Activated T-helper 17 cell treated with anti-CD3 and anti-CD28 coated beads, Interleukin-2, amount 50 U/mL, for 72 hours (primary cell): ENCODE measurements at regions not wholly inside any gene's neighbourhood (a gene's known extent, or its start where the extent isn't known, plus 50 kb on each side); places are given as distances from the start of the nearest gene placed in this dataset.

Experiments
- ATAC-seq: fragments of 150-1000 bp; cut with Tn5 transposase; replicated peaks from 2 replicates; pipeline ENCODE4 v1.10.0; 2021; ENCODE audit warnings: mild to moderate bottlenecking, moderate library complexity
- H3K27ac Mint-ChIP-seq: one replicate; pipeline ENCODE4 v1.8.0; 2022; ENCODE audit warnings: mixed read lengths
- H3K27me3 Mint-ChIP-seq: one replicate; pipeline ENCODE4 v1.8.0; 2022; ENCODE audit warnings: mixed read lengths
- H3K36me3 Mint-ChIP-seq: one replicate; pipeline ENCODE4 v1.8.0; 2022; ENCODE audit warnings: low read depth, mild to moderate bottlenecking, mixed read lengths
- H3K4me1 Mint-ChIP-seq: one replicate; pipeline ENCODE4 v1.8.0; 2022; ENCODE audit warnings: mixed read lengths
- H3K4me3 Mint-ChIP-seq: one replicate; pipeline ENCODE4 v1.8.0; 2022; ENCODE audit warnings: mild to moderate bottlenecking, mixed read lengths
- H3K9me3 Mint-ChIP-seq: one replicate; pipeline ENCODE4 v1.8.0; 2022; ENCODE audit warnings: mixed read lengths

DNA sequence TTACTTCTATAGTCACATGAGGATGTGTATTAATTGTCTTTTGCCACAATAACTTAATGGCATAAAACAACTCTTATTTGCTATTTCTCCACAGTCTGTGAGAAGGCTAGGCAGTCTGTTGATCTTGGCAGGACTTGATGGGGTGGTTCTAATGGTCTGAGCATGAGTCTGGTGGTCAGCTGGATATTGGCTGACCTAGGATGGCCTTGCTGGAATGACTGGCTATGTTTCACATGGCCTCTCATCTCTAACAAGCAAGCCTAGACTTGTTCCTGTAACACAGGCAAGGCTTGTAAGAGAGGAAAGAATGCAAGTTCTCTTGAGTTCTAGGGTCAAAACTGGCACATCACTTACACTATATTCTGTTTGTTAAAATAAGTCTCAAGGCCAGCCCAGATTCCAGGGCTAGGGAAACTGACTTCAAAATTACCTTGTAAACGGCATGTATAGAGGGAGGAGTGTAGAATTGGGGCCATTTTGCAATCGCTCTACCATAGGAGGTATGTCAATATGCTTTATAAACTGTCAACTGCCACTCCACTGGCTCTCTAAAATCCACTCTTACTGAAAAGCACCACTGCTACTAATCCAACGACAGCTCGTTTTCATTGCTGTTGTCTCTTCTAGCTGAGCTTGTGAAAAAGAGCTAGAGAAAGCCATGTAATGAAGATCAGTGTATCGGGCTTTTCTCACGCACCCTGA lies 325.0 kb upstream of the PKDCC start:
- Mint-ChIP-seq H3K4me1 (no peaks in the 10 kb centered on the region), H3K9me3 (no peaks in the 10 kb centered on the region), H3K4me3 (no peak overlapping the region), H3K27me3 (no peaks in the 10 kb centered on the region), H3K27ac (no peak overlapping the region), H3K36me3 (no peaks in the 10 kb centered on the region)
- no peak for ATAC-seq

DNA sequence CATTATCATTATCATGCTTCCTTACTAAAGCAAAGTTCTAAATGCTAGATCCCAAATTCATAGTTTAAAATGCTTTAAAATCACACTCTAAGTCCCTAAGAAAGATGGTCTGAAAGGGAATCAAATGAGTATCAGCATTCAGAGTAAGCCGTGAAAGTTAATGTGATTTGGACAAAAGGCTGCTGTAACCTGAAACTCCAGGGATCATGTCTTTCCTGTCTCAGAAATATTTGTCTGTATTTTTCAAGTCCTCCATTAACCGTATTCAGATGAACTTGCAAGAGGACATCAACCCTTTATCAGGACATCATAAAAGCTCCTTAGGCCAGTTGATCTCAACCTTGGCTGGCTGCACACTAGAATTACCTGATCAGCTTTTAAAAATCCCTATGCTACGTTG lies 324.3 kb upstream of the PKDCC start:
- H3K9me3 Mint-ChIP-seq = no peaks in the 10 kb centered on the region
- H3K36me3 Mint-ChIP-seq = no peaks in the 10 kb centered on the region
- ATAC-seq = no peak
- no peaks in the 10 kb centered on the region for H3K4me1 Mint-ChIP-seq
- no peaks in the 10 kb centered on the region for H3K27me3 Mint-ChIP-seq
- no peak overlapping the region for H3K27ac Mint-ChIP-seq
- H3K4me3 Mint-ChIP-seq = no peak overlapping the region

DNA sequence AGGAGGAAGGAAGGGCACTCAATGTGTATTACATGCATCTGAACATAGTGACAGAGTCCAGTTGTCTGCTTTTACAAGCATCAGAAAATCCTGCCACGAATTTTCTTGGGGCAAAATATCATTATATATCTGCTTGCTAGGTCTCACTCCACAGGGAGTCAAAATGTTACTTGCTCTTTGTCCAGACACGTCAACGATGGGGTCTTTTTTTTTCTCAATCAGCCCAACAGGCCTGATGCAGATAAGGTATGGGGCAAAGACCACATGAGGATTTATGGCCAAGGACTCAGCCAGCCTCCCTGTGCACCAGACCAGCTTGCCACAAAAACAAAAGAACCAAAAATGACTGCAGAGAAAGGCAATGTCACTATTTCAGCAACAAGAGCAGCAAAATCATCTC lies 323.4 kb upstream of the PKDCC start:
- H3K27ac Mint-ChIP-seq = no peak overlapping the region
- H3K9me3 Mint-ChIP-seq = no peaks in the 10 kb centered on the region
- no peaks in the 10 kb centered on the region for H3K4me1 Mint-ChIP-seq
- H3K4me3 Mint-ChIP-seq = no peak overlapping the region
- no peaks in the 10 kb centered on the region for H3K27me3 Mint-ChIP-seq
- no peak for ATAC-seq
- H3K36me3 Mint-ChIP-seq = no peaks in the 10 kb centered on the region

DNA sequence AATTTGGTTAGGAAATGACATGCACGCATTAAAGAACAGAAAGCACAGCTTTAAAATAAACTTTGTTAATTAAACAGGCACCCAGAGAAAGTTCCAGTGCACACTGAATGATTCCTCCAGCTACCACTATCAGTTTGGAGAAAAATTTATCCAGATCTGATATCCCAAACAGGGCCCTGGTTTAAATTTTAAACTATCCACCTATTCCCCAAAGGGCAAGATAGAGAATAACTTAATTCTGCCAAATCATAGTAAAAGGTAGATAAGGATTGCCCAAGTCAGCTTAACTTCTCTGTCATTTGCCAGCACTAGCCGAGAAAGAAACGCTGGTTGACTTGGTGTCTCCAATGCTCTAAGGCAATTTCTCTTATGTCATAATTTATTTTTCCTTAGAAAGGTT lies 321.9 kb upstream of the PKDCC start:
- Mint-ChIP-seq H3K27me3 (peaks cover 4% of the 10 kb centered on the region), H3K4me3 (no peak overlapping the region), H3K9me3 (no peaks in the 10 kb centered on the region), H3K27ac (no peak overlapping the region), H3K36me3 (no peaks in the 10 kb centered on the region), H3K4me1 (no peaks in the 10 kb centered on the region)
- no peak for ATAC-seq

DNA sequence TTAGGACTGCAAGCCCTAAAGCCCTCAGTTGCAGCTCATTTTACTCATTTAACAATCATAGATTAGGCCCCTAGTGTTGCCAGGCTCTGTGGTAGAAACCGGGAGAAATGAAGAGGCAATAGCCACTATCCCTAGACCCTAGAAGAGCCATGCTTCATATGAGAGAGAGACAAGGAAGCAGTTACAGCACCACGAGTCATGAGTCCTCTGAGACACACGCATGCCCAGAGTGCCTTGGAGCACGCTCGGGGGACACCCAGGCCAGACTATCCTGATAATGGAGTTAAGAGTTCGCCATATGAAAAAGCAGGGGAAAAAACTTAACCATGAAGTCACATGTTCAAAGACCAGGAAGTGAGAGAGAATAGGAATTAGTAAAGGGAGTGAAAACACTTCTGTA lies 321.5 kb upstream of the PKDCC start:
- no peak overlapping the region for H3K4me3 Mint-ChIP-seq
- no peaks in the 10 kb centered on the region for H3K36me3 Mint-ChIP-seq
- H3K27me3 Mint-ChIP-seq = peaks cover 7% of the 10 kb centered on the region
- H3K9me3 Mint-ChIP-seq = no peaks in the 10 kb centered on the region
- no peak overlapping the region for H3K27ac Mint-ChIP-seq
- no peak for ATAC-seq
- H3K4me1 Mint-ChIP-seq = no peaks in the 10 kb centered on the region

DNA sequence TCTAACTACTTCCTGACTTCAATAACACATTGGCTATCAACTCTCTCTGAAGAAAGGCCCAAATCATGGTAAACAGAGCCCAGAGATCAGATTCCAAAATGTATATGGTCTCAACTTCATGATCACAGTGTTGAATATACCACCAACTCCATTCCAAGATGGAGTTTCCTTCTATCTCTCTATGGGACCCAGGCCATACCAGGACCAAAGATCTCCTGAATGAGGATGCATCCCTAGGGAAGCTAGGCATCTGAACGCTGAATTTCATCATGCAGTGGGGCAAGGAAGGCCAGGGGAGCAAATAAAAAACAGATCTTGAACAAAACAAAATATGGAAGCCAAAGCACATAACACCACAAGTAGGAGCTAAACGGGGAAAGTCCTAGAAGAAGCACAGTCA lies 320.7 kb upstream of the PKDCC start:
- no peak overlapping the region for H3K27ac Mint-ChIP-seq
- no peaks in the 10 kb centered on the region for H3K36me3 Mint-ChIP-seq
- H3K4me3 Mint-ChIP-seq = no peak overlapping the region
- no peak for ATAC-seq
- peaks cover 7% of the 10 kb centered on the region for H3K27me3 Mint-ChIP-seq
- no peaks in the 10 kb centered on the region for H3K4me1 Mint-ChIP-seq
- H3K9me3 Mint-ChIP-seq = no peaks in the 10 kb centered on the region

DNA sequence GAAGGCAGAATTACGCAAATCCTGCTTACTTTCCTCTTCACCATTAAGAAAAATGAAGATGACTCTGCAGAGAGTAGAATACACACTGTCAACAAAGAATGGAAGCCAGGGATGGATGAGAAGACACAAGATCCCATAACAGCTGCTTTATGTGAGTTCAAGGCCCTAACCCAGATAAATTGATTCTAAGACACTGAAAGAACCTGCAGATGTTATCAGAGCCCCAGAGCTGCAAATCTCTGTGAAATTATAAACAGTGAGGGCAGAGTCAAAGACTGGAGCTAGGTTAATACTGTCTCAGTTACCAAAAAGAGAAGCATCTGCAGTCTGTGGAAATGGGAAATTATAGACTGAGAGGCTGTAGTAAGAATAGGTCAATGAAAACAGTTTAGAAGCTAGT lies 320.1 kb upstream of the PKDCC start:
- Mint-ChIP-seq H3K27me3 (peaks cover 11% of the 10 kb centered on the region), H3K4me3 (no peak overlapping the region), H3K9me3 (no peaks in the 10 kb centered on the region), H3K27ac (no peak overlapping the region), H3K36me3 (no peaks in the 10 kb centered on the region), H3K4me1 (no peaks in the 10 kb centered on the region)
- ATAC-seq = no peak

DNA sequence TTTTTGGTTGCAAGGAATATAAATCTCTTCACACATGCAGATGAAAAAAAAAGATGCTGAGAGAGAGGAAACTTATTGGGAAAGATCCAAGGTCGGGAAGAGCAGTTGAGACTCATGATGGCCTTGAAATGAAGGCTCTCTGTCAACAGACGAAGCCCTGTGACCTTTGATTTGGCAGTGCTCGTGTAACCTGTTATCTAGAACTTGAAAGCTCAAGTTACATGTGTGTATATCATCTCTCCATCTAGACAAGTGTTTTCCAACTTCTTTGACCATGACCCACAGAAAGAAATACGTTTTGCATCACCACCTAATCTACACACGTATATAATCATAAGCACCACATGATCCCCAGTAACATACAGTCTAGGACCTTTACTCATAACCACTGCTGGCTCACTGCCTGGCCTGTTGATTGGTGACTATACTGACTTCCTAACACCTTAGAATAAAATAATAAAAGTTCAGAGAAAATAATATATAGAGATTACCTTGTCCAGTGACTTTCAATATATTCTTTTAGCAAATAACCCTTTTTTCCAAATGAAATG lies 319.0 kb upstream of the PKDCC start:
- Mint-ChIP-seq H3K36me3 (no peaks in the 10 kb centered on the region), H3K27ac (no peak overlapping the region), H3K4me1 (no peaks in the 10 kb centered on the region), H3K9me3 (no peaks in the 10 kb centered on the region), H3K27me3 (peaks cover 11% of the 10 kb centered on the region), H3K4me3 (no peak overlapping the region)
- ATAC-seq = no peak

DNA sequence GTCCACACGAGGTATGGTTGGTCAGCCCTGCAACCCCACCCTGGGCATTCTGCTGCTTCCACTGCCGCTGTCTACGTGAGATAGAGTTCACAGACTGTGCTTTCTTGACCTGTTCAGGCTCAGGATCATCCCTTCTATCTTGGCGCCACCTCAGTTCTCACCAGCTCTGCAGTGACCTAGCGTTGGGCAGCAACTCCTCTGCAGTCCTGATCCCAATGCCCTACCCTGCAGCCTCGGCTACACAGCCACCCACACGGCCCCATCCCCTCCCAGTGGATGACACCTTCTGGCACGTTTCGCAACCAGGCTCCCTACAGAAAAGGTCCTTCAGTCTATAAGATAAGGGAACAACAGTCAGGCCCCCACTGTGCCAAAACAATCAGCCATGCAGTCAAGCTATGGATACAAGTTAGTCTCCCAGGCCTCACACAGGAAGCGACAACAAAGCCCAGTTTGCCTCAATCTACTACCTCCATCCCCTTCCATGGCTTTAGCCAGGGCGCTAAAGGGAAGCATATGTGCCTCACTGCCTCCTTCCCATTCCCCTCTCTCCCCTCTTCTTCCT lies 317.9 kb upstream of the PKDCC start:
- Mint-ChIP-seq H3K36me3 (no peaks in the 10 kb centered on the region), H3K27me3 (peaks cover 16% of the 10 kb centered on the region), H3K9me3 (no peaks in the 10 kb centered on the region), H3K4me3 (no peak overlapping the region), H3K4me1 (no peaks in the 10 kb centered on the region), H3K27ac (no peak overlapping the region)
- ATAC-seq = no peak

DNA sequence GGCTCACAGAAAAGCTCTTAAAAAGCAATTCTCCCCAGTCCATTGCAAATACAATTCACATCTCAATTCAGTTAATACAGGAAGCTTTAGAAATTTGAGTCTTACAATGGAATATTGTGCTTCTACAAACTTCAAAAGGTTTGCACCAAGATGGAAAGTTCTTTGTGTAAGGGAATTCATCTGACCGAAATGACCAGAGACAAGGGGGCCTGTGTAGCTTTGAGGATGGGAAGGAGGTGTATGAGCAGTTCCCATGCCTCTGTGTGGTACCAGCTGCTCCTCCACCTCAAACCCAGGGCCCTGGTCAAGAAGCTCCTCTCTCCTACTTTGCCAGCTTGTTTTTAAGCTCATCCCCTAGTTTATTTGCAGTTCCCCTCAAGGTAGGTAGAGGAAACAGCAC lies 312.8 kb upstream of the PKDCC start:
- ATAC-seq = no peak
- H3K4me3 Mint-ChIP-seq = no peak overlapping the region
- no peaks in the 10 kb centered on the region for H3K9me3 Mint-ChIP-seq
- peaks cover 5% of the 10 kb centered on the region for H3K4me1 Mint-ChIP-seq
- no peak overlapping the region for H3K27ac Mint-ChIP-seq
- H3K27me3 Mint-ChIP-seq = peaks cover 21% of the 10 kb centered on the region
- no peaks in the 10 kb centered on the region for H3K36me3 Mint-ChIP-seq

DNA sequence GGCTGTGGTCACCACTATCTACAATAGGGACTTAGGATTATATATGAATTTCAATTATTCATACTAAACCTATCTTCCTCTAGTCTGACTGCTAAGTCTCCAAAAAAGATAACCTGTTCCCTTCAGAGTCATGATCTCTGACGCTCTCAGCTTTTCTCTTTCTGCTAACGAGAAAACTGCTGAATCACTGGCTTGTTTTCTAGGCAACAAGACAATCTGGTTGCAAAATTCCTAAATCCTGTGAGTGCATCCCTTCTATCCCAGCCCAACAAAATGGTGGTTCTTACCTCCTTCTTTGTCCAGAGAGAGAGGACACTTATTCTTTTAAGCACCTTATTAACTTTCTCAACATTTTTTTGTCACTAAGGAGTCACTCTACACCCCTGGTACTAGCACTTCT lies 312.3 kb upstream of the PKDCC start:
- H3K4me3 Mint-ChIP-seq = no peak overlapping the region
- no peak overlapping the region for H3K27ac Mint-ChIP-seq
- peaks cover 18% of the 10 kb centered on the region for H3K27me3 Mint-ChIP-seq
- H3K36me3 Mint-ChIP-seq = no peaks in the 10 kb centered on the region
- no peak for ATAC-seq
- no peaks in the 10 kb centered on the region for H3K9me3 Mint-ChIP-seq
- peaks cover 5% of the 10 kb centered on the region for H3K4me1 Mint-ChIP-seq

DNA sequence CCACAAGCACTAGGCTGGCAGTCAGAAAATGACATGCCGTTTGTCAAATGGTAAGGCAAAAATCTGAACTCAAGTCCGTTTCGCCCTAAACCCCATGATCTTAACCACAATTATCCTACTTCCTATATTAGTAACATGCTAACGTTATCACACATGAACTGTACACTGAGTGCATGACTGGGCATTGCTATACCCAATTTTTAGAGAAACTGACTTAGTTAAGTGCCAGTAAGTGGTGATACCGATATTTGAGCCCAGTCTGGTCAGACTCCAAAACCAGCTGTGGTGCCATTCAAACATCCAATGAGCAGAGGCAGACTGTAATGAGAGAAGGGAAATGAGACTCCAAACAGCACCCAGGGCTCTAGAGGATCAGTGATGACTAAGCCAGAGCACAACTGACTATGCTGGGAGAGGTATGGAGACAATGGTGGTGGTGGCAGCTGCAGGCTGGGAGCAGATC lies 311.7 kb upstream of the PKDCC start:
- H3K4me3 Mint-ChIP-seq = no peak overlapping the region
- peak; percentile 79 for ATAC-seq
- H3K27me3 Mint-ChIP-seq = peaks cover 16% of the 10 kb centered on the region
- no peak overlapping the region for H3K27ac Mint-ChIP-seq
- peaks cover 5% of the 10 kb centered on the region for H3K4me1 Mint-ChIP-seq
- no peaks in the 10 kb centered on the region for H3K9me3 Mint-ChIP-seq
- H3K36me3 Mint-ChIP-seq = no peaks in the 10 kb centered on the region

DNA sequence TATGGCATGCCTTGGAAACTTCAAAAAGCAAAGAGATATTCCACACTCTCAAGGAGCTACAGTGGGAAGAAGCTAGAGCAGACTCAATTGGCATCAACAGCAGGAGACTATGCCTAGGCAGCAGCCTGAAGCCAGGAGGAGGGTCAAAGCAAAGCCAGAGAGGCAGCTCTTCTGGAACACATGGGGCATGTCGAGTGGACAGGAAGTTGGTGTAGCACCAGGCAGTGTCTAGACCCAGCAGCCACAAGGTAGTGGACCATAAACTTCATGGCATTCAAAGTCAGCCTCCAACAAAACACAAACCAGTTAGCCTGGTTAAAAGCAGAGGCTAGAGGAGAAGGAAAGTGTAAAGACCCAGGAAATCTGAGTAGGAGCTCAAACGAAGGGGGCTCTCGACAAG lies 311.2 kb upstream of the PKDCC start:
- ATAC-seq = no peak

DNA sequence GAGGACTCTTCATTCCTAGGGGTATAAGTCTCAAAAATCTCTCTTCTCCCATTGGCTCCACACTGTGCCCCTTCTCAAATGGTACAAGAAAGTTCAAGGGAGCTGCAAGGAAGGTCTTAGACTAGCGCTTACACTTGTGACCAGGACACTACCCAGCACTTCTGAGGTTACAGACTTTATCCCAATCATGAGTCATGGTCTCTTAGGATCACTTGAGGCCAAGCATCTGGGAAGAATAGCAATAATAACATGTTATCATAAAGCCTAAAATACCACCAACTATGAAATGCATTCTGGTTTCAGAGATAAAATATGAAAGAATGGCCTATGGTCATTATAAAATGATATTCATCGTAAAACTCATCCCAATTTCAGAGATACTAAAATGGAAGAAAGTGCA lies 309.9 kb upstream of the PKDCC start:
- peaks cover 5% of the 10 kb centered on the region for H3K4me1 Mint-ChIP-seq
- no peak overlapping the region for H3K27ac Mint-ChIP-seq
- H3K27me3 Mint-ChIP-seq = peaks cover 12% of the 10 kb centered on the region

More for the DNA sequence above, 311.2 kb upstream of the PKDCC start:
- Mint-ChIP-seq H3K36me3 (no peaks in the 10 kb centered on the region), H3K4me1 (peaks cover 5% of the 10 kb centered on the region), H3K9me3 (no peaks in the 10 kb centered on the region), H3K27me3 (peaks cover 15% of the 10 kb centered on the region), H3K4me3 (no peak overlapping the region), H3K27ac (no peak overlapping the region)

DNA sequence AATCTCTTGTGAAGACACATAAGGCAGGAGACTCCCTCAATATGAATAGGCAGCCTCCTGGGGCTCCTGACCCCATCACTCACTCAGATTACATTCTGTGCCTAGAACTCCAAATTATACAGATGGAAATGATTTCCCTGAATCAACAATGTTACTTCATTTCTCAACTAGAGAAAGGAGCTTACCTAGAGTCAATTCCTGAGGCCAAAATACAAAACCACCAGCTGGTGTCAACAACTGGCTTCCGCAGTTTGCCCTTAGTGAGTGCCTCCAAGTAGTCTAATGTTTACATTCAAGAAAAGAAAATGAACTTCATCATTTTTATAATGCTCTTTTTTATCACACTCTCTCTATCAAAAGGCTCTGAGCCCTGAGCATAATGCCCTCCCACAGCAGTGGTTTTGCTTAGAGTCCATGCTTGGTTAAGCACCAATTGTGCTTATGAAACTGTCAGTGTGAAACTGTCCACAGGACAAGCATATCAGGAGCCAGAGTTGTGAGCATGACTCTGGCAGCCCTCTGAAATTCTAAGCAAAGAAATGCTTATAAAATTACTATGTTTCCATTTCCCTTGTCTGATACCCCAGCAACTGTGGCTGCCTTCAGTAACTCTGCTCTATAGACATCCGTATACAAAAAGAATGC lies 305.7 kb upstream of the PKDCC start:
- Mint-ChIP-seq H3K27ac (no peak overlapping the region), H3K27me3 (peaks cover 4% of the 10 kb centered on the region), H3K4me3 (no peak overlapping the region), H3K4me1 (no peaks in the 10 kb centered on the region), H3K36me3 (no peaks in the 10 kb centered on the region), H3K9me3 (no peaks in the 10 kb centered on the region)
- no peak for ATAC-seq

More for the DNA sequence above, 309.9 kb upstream of the PKDCC start:
- no peak overlapping the region for H3K4me3 Mint-ChIP-seq
- no peaks in the 10 kb centered on the region for H3K36me3 Mint-ChIP-seq
- no peak for ATAC-seq
- H3K9me3 Mint-ChIP-seq = no peaks in the 10 kb centered on the region
